Heart left ventricle (tissue), 13 donors: ENCODE measurements at regions not wholly inside any gene's neighbourhood (a gene's known extent, or its start where the extent isn't known, plus 50 kb on each side); places are given as distances from the start of the nearest gene placed in this dataset.

Experiments used
- CTCF ChIP-seq, 12 donors: fragments of 200-600 bp; sonication (generic) in 4 of 12; IDR thresholded peaks; one replicate each; pipeline versions ENCODE4 v1.5.0 to v1.8.0; 2018 to 2022; ENCODE audit warnings: antibody characterized with exemption in 12 of 12, mild to moderate bottlenecking in 5 of 12
- POLR2A ChIP-seq, 2 donors: fragments of 450-650 bp; IDR thresholded peaks; one replicate each; pipeline ENCODE4 v1.6.1; 2017; ENCODE audit warnings: antibody characterized with exemption in 2 of 2, mild to moderate bottlenecking in 2 of 2, moderate library complexity in 2 of 2
- donor health status: ischemic (EF 13 %, LVEDD 7.1; RV severe dilation, severe dysfunction).
- donor health status: DM: no; HTN: yes; CAD: no.
- donor health status: DM: no; HTN: no; CAD: no.
- donor health status: ischemic (EF 25% LVEDD 6.9; RV normal size, moderate dysfunction).
- donor health status: ischemic (EF 25% LVEDD 5.7; RV mildly dilated, moderate dysfunction).
- donor health status: ischemic (EF 35%, LVEDD 5.7; RV mildly dilated, moderate dysfunction).
- donor health status: nonischemic (EF 11% LVEDD 7.7; RV severe dilation, severe dysfunction).
- donor health status: DM: yes; HTN: yes; CAD: no.
- donor health status: PGD.
- donor health status: ischemic (EF 29% LVEDD 5.4; RV normal size, mild dysfunction).
- donor health status: nonischemic (EF 23%, LVEDD 6.1; RV moderate dilation, normal function).

DNA sequence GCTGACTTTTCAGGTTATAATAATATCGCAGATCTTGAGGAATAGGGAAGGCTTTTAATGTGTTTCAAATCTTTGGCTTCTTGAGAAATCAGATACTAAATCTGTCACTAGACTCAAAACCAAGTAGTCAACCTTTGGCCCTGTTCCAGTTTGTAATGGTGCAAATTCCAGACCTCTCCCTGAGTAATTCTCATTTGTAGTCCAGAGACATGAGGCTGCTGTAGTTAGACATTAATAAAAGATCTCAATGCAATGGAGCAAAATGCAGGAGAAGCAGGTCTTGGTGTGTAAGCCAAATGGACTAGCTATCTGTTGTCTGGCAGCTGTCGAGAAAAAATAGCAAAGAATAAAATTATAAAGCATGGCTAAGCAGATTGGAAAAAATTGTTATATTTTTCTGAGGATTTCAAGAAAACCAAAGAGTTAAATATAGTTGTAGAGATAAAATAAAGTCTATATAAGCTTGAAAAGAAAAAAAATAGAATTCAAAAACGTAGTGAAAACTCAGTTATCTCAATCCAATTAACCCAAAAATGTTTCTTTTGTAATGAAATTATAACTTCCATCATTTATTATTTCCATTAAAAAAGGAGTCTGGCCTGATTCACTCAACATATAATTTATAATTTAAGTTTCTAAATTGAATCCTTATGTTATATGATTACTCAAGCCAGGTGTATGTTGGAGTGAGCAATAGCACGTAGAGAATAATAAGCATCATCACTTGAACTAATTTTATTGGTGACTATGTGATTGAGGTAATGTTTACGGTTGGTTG lies 161.5 kb upstream of the ADGRB3 start:
- TF ChIP-seq POLR2A (IDR thresholded peaks at IDR 0.05), result no peak
- no peak for TF ChIP-seq CTCF (IDR thresholded peaks at IDR 0.05)
